ENCODE measurements at regions not wholly inside any gene's neighbourhood (a gene's known extent, or its start where the extent isn't known, plus 50 kb on each side); places are given as distances from the start of the nearest gene placed in this dataset.
A peak's percentile ranks its signal among the peaks of the same experiment; 100 is the strongest.

GRCh38 chr17:68698746-68699145 lies 97.6 kb upstream of the FAM20A start:
- peak; percentile 88 for DNase-seq (ENCODE audit: low read depth)
- TF ChIP-seq, protein P1, sequence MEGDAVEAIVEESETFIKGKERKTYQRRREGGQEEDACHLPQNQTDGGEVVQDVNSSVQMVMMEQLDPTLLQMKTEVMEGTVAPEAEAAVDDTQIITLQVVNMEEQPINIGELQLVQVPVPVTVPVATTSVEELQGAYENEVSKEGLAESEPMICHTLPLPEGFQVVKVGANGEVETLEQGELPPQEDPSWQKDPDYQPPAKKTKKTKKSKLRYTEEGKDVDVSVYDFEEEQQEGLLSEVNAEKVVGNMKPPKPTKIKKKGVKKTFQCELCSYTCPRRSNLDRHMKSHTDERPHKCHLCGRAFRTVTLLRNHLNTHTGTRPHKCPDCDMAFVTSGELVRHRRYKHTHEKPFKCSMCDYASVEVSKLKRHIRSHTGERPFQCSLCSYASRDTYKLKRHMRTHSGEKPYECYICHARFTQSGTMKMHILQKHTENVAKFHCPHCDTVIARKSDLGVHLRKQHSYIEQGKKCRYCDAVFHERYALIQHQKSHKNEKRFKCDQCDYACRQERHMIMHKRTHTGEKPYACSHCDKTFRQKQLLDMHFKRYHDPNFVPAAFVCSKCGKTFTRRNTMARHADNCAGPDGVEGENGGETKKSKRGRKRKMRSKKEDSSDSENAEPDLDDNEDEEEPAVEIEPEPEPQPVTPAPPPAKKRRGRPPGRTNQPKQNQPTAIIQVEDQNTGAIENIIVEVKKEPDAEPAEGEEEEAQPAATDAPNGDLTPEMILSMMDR (IDR thresholded peaks at IDR 0.05; ENCODE audit: insufficient read depth, low read length), result no peak
- H3K4me3 ChIP-seq (ENCODE audit: low read depth, low read length), result no peak overlapping the region

GRCh38 chr17:68697850-68698361 lies 96.7 kb upstream of the FAM20A start:
- DNase-seq (ENCODE audit: low read depth), result peak; percentile 97
- TF ChIP-seq, protein P1 (IDR thresholded peaks at IDR 0.05; ENCODE audit: insufficient read depth, low read length), result no peak
- no peak overlapping the region for H3K4me3 ChIP-seq (ENCODE audit: low read depth, low read length)

- DNase-seq (ENCODE audit: low read depth), result no peak
- H3K4me3 ChIP-seq (ENCODE audit: low read depth, low read length), result no peak overlapping the region
- TF ChIP-seq, protein P1 (IDR thresholded peaks at IDR 0.05; ENCODE audit: insufficient read depth, low read length), result no peak
These were observed 94.5 kb upstream of the FAM20A start for GRCh38 chr17:68695659-68696058.

DNA sequence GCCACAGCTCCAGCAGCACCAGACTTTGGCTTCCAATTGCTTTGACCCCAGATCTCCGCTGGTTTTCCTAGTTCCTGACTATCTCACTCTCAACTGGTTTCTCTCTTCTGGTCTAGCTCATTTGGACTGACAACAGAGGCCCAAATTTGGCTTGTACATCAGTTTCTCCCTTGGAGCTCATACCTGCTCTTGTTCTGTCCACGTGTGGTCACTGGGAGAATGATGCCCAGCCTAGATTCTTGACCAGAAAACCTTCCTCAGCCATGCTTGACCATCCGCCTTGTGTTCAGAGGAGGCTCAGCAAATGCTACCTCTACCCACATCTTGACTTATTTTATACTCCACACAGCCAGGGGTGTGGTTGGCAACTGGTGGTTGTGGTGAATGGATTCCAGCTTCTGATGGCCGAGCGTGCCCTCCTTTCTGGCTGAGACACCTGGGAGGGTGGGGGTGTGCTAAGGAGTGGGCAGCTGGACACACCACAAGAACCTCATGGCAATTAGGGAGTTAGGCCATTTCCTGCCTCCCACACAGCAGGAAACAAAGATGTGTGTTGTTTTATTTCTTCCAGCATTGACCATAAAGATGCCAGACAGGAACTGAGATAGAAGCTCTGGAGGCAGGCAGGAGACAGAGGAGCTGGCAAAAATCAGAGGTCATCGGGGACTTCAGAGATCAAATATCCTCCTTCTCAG lies 93.8 kb upstream of the FAM20A start:
- TF ChIP-seq, protein P1 (IDR thresholded peaks at IDR 0.05; ENCODE audit: insufficient read depth, low read length), result no peak
- no peak overlapping the region for H3K4me3 ChIP-seq (ENCODE audit: low read depth, low read length)
- peak; percentile 18 for DNase-seq (ENCODE audit: low read depth)

DNA sequence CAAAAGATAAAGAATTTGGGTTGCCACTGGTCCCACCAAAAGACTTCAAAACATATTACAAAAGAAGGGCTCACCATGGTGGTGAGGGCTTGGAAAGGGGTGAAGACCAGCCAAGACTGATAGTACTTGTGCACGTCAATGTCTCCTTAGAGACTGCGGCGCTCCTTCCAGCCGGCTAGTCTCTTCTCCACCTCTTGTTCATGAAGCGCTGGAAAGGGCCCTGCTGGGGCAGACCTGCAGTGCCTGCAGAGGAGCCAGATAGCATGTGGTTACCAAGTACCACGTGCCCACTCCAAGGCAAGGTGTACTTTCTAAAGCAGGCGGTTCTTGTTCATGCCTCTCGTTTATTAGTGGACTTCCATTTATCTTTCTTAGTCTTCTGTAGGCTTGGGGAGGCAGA lies 92.7 kb upstream of the FAM20A start:
- no peak for DNase-seq (ENCODE audit: low read depth)
- TF ChIP-seq, protein P1 (IDR thresholded peaks at IDR 0.05; ENCODE audit: insufficient read depth, low read length), result no peak
- no peak overlapping the region for H3K4me3 ChIP-seq (ENCODE audit: low read depth, low read length)

DNA sequence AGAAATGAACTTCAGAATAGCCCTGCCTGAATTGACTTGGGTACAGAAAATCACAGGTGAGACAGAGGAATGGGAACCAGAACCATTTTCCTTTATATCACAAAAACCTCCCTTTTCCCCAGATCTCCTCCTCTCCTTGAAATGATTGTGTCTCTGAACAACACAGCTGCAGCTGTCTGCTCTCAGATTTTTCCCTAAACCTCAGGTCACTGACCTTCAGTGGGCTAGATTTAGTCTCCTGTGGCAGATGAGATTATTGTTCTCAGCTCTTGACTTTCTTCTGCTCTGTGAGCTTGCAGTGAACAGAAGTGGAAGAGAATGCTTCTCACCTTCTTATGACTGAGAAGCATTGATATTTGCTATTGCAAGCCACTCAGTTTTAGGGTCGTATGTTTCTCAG lies 92.3 kb upstream of the FAM20A start:
- no peak overlapping the region for H3K4me3 ChIP-seq (ENCODE audit: low read depth, low read length)
- DNase-seq (ENCODE audit: low read depth), result no peak
- TF ChIP-seq, protein P1 (IDR thresholded peaks at IDR 0.05; ENCODE audit: insufficient read depth, low read length), result no peak

Data from fibroblast of the aortic adventitia (primary cell).